ENCODE measurements at regions not wholly inside any gene's neighbourhood (a gene's known extent, or its start where the extent isn't known, plus 50 kb on each side); places are given as distances from the start of the nearest gene placed in this dataset.
"Not testable (repeated sequence)": the region's sequence is repeated elsewhere in the genome, so short reads cannot be mapped to it uniquely, and the experiment has no call there.

GRCh38 chr9:71506821-71507220 is 261.5 kb downstream of the CEMIP2 start:
- peak; percentile 68 for DNase-seq (ENCODE audit: low spot score)

GRCh38 chr9:71504636-71505035 is 263.7 kb downstream of the CEMIP2 start:
- peak; percentile 15 for DNase-seq (ENCODE audit: low spot score)

GRCh38 chr9:71498691-71499090 is 269.6 kb downstream of the CEMIP2 start:
- no peak for DNase-seq (ENCODE audit: low spot score)

GRCh38 chr9:71490810-71491209 is 277.5 kb downstream of the CEMIP2 start:
- DNase-seq (ENCODE audit: low spot score): no peak

- no peak for DNase-seq (ENCODE audit: low spot score)
Observed at GRCh38 chr9:71487061-71487460, 281.3 kb downstream of the CEMIP2 start.

GRCh38 chr9:71485326-71485725 is 283.0 kb downstream of the CEMIP2 start:
- no peak for DNase-seq (ENCODE audit: low spot score)

- no peak for DNase-seq (ENCODE audit: low spot score)
Observed at GRCh38 chr9:71483436-71483835, 284.9 kb downstream of the CEMIP2 start.

- no peak for DNase-seq (ENCODE audit: low spot score)
Observed at GRCh38 chr9:71479621-71480020, 288.7 kb downstream of the CEMIP2 start.

GRCh38 chr9:71472400-71472799 is 295.9 kb downstream of the CEMIP2 start:
- no peak for DNase-seq (ENCODE audit: low spot score)

GRCh38 chr9:71465392-71465791 is 302.9 kb downstream of the CEMIP2 start:
- DNase-seq (ENCODE audit: low spot score): no peak

GRCh38 chr9:71459082-71459481 is 309.2 kb downstream of the CEMIP2 start:
- DNase-seq (ENCODE audit: low spot score): no peak

- peak; percentile 38 for DNase-seq (ENCODE audit: low spot score)
Observed at GRCh38 chr9:71446473-71447411, 321.6 kb downstream of the CEMIP2 start.

GRCh38 chr9:71446106-71446472 is 322.2 kb downstream of the CEMIP2 start:
- no peak for DNase-seq (ENCODE audit: low spot score)

GRCh38 chr9:71442937-71443336 is 321.5 kb upstream of the TRPM3 start:
- DNase-seq (ENCODE audit: low spot score): no peak

GRCh38 chr9:71441266-71441665 is 319.8 kb upstream of the TRPM3 start:
- DNase-seq (ENCODE audit: low spot score): no peak

- DNase-seq (ENCODE audit: low spot score): no peak
Observed at GRCh38 chr9:71431931-71432330, 310.5 kb upstream of the TRPM3 start.

GRCh38 chr9:71407341-71407740 is 285.9 kb upstream of the TRPM3 start:
- not testable (repeated sequence) for DNase-seq (ENCODE audit: low spot score)

- DNase-seq (ENCODE audit: low spot score): no peak
Observed at GRCh38 chr9:71403106-71403505, 281.7 kb upstream of the TRPM3 start.

- DNase-seq (ENCODE audit: low spot score): no peak
Observed at GRCh38 chr9:71393005-71393404, 271.6 kb upstream of the TRPM3 start.

- DNase-seq (ENCODE audit: low spot score): no peak
Observed at GRCh38 chr9:71384343-71384742, 262.9 kb upstream of the TRPM3 start.

- no peak for DNase-seq (ENCODE audit: low spot score)
Observed at GRCh38 chr9:71383308-71383940, 262.0 kb upstream of the TRPM3 start.

GRCh38 chr9:71368157-71368556 is 246.7 kb upstream of the TRPM3 start:
- DNase-seq (ENCODE audit: low spot score): no peak

- DNase-seq (ENCODE audit: low spot score): no peak
Observed at GRCh38 chr9:71364186-71364955, 242.9 kb upstream of the TRPM3 start.

Measured in kidney capillary endothelial cell (primary cell).